ENCODE measurements at regions not wholly inside any gene's neighbourhood (a gene's known extent, or its start where the extent isn't known, plus 50 kb on each side); places are given as distances from the start of the nearest gene placed in this dataset.

- TF ChIP-seq POLR2A (IDR thresholded peaks at IDR 0.05) (no peak), CTCF (IDR thresholded peaks at IDR 0.05) (no peak), EP300 (IDR thresholded peaks at IDR 0.05) (no peak), POLR2AphosphoS5 (IDR thresholded peaks at IDR 0.05) (no peak)
Measured at GRCh38 chr15:88998980-88999713, 86.0 kb upstream of the MFGE8 start.
